OCI-LY3 (cell line): ENCODE measurements at regions not wholly inside any gene's neighbourhood (a gene's known extent, or its start where the extent isn't known, plus 50 kb on each side); places are given as distances from the start of the nearest gene placed in this dataset.

Experiments
- H2AFZ ChIP-seq: fragments of 200-600, 300-600 bp; shearing (Covaris generic); 2 replicates; pipeline ENCODE4 v1.6.0; 2014; ENCODE audit warnings: antibody characterized with exemption, low read depth, low read length
- H3K27ac ChIP-seq: fragments of 200-600, 300-600 bp; sonication (generic); 2 replicates; pipeline ENCODE4 v1.5.1; 2014; ENCODE audit warnings: mild to moderate bottlenecking, low read length, moderate library complexity, mixed read lengths
- H3K27me3 ChIP-seq: fragments of 200-600, 300-600 bp; sonication (generic); 2 replicates; pipeline ENCODE4 v1.6.1; 2014; ENCODE audit warnings: low read depth, low read length, mixed read lengths
- H3K36me3 ChIP-seq: fragments of 200-600, 300-600 bp; sonication (generic); replicated peaks from 2 replicates; pipeline ENCODE3; 2014; ENCODE audit warnings: low read depth, low read length, mixed read lengths
- H3K4me1 ChIP-seq: fragments of 300-600, 200-600 bp; sonication (generic); 2 replicates; pipeline ENCODE4 v1.6.1; 2014; ENCODE audit warnings: low read length, mixed read lengths
- H3K4me2 ChIP-seq: fragments of 200-600, 300-600 bp; sonication (generic); 2 replicates; pipeline ENCODE4 v1.6.1; 2014; ENCODE audit warnings: low read length, mixed read lengths
- H3K4me3 ChIP-seq: fragments of 300-600, 200-600 bp; sonication (generic); 2 replicates; pipeline ENCODE4 v1.5.1; 2014; ENCODE audit warnings: antibody characterized with exemption, mild to moderate bottlenecking, low read length, moderate library complexity
- H3K79me2 ChIP-seq: fragments of 300-600, 200-600 bp; shearing (Covaris generic); 2 replicates; pipeline ENCODE4 v1.6.1; 2014; ENCODE audit warnings: mild to moderate bottlenecking, low read length, mixed read lengths
- H3K9ac ChIP-seq: fragments of 300-600, 200-600 bp; shearing (Covaris generic); 2 replicates; pipeline ENCODE4 v1.6.0; 2014; ENCODE audit warnings: mild to moderate bottlenecking, low read length, moderate library complexity
- H3K9me3 ChIP-seq: fragments of 200-600, 300-600 bp; shearing (Covaris generic); 2 replicates; pipeline ENCODE4 v1.6.1; 2014; ENCODE audit warnings: low read length, mixed read lengths; ENCODE audit not compliant: insufficient read depth
- H4K20me1 ChIP-seq: fragments of 200-600, 300-600 bp; sonication (generic); 2 replicates; pipeline ENCODE4 v1.6.1; 2016; ENCODE audit warnings: low read length, mixed read lengths; ENCODE audit not compliant: insufficient read depth
- EZH2phosphoT487 ChIP-seq: fragments of 200-600 bp; shearing (Covaris generic); IDR thresholded peaks from 2 replicates; pipeline ENCODE4 v1.6.1; 2018; ENCODE audit warnings: antibody characterized with exemption, mixed run types, low read depth
- TF ChIP-seq, protein P1 (sequence below): fragments of 200-600, 300-600 bp; sonication (generic); IDR thresholded peaks from 2 replicates; pipeline ENCODE4 v1.5.1; 2014; ENCODE audit warnings: antibody characterized with exemption, low read length, low read depth

DNA sequence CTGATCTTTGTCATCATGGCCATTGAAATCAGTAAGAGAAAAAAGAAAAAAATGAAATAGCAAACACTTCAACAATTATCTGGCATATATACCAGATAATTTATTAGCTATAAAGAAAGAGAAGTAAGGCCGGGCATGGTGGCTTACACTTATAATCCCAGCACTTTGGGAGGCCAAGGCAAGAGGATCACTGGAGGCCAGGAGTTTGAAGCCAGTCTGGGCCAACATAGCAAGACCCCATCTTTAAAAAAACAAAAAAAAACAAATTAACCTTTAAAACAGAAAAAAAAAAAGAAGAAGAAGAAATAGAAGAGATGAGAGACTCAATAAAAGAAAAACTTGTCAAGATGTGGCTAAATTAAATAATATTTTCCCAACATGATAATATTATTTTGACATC is 61.6 kb upstream of the TGIF1 start:
- H4K20me1 ChIP-seq: no peaks in the 10 kb centered on the region
- no peak overlapping the region for H3K4me2 ChIP-seq
- H3K4me1 ChIP-seq: peaks cover 36% of the 10 kb centered on the region
- no peak overlapping the region for H3K27ac ChIP-seq
- peaks cover 13% of the 10 kb centered on the region for H3K36me3 ChIP-seq
- no peaks in the 10 kb centered on the region for H3K27me3 ChIP-seq
- H3K9ac ChIP-seq: no peak overlapping the region
- peaks cover 26% of the 10 kb centered on the region for H3K9me3 ChIP-seq
- H2AFZ ChIP-seq: no peak overlapping the region
- H3K4me3 ChIP-seq: no peak overlapping the region
- H3K79me2 ChIP-seq: no peaks in the 10 kb centered on the region
- no peak for TF ChIP-seq EZH2phosphoT487
- TF ChIP-seq, protein P1, sequence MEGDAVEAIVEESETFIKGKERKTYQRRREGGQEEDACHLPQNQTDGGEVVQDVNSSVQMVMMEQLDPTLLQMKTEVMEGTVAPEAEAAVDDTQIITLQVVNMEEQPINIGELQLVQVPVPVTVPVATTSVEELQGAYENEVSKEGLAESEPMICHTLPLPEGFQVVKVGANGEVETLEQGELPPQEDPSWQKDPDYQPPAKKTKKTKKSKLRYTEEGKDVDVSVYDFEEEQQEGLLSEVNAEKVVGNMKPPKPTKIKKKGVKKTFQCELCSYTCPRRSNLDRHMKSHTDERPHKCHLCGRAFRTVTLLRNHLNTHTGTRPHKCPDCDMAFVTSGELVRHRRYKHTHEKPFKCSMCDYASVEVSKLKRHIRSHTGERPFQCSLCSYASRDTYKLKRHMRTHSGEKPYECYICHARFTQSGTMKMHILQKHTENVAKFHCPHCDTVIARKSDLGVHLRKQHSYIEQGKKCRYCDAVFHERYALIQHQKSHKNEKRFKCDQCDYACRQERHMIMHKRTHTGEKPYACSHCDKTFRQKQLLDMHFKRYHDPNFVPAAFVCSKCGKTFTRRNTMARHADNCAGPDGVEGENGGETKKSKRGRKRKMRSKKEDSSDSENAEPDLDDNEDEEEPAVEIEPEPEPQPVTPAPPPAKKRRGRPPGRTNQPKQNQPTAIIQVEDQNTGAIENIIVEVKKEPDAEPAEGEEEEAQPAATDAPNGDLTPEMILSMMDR: no peak

DNA sequence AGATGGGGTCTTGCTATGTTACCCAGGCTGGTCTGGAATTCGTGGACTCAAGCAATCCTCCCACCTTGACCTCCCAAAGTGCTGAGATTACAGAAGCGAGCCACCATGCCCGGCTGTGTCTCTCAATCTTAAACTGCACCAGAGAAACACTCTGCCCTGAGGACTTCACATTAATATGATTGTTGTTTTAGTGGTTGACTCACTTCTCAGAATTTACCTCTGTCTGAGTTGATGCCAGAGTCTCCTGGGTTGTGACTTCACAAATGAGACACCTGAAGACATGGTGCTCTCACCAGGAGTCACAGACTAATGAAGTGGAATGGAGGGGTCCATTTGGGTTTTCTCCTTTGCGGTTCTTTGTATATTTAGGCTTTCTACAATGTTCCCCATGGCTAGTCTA is 61.0 kb upstream of the TGIF1 start:
- Histone ChIP-seq H3K4me1 (peaks cover 30% of the 10 kb centered on the region), H3K4me2 (no peak overlapping the region), H3K27me3 (no peaks in the 10 kb centered on the region), H3K79me2 (no peaks in the 10 kb centered on the region), H3K36me3 (peaks cover 16% of the 10 kb centered on the region), H3K9ac (no peak overlapping the region), H3K9me3 (peaks cover 31% of the 10 kb centered on the region), H3K27ac (no peak overlapping the region), H4K20me1 (no peaks in the 10 kb centered on the region), H3K4me3 (no peak overlapping the region), H2AFZ (no peak overlapping the region)
- TF ChIP-seq EZH2phosphoT487: no peak
- TF ChIP-seq, protein P1: no peak

DNA sequence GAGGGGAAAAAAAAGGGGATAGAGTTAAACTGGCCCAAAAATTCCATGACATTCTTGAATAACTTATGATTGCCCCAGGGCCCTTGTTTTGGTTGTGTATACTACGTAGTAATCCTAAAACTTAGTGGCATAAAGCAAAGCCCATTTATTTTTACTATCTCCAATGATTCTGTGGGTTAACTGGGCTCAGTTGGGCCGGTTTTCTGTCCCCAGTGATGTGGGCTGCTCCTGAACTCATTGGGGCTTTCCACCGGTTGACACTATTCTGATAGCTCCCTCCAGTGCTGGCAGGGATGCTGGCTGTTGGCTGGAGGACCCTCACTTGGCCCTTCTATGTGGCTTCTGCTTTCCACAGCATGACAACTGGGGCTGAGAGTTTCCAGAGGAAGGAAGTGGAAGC is 60.0 kb upstream of the TGIF1 start:
- H3K79me2 ChIP-seq: no peaks in the 10 kb centered on the region
- no peaks in the 10 kb centered on the region for H4K20me1 ChIP-seq
- H3K9me3 ChIP-seq: peaks cover 41% of the 10 kb centered on the region
- H3K4me2 ChIP-seq: no peak overlapping the region
- H3K36me3 ChIP-seq: peaks cover 26% of the 10 kb centered on the region
- TF ChIP-seq, protein P1: no peak
- TF ChIP-seq EZH2phosphoT487: no peak
- no peak overlapping the region for H2AFZ ChIP-seq
- no peak overlapping the region for H3K9ac ChIP-seq
- H3K4me3 ChIP-seq: no peak overlapping the region
- no peak overlapping the region for H3K27ac ChIP-seq
- peaks cover 20% of the 10 kb centered on the region for H3K4me1 ChIP-seq
- H3K27me3 ChIP-seq: no peaks in the 10 kb centered on the region

DNA sequence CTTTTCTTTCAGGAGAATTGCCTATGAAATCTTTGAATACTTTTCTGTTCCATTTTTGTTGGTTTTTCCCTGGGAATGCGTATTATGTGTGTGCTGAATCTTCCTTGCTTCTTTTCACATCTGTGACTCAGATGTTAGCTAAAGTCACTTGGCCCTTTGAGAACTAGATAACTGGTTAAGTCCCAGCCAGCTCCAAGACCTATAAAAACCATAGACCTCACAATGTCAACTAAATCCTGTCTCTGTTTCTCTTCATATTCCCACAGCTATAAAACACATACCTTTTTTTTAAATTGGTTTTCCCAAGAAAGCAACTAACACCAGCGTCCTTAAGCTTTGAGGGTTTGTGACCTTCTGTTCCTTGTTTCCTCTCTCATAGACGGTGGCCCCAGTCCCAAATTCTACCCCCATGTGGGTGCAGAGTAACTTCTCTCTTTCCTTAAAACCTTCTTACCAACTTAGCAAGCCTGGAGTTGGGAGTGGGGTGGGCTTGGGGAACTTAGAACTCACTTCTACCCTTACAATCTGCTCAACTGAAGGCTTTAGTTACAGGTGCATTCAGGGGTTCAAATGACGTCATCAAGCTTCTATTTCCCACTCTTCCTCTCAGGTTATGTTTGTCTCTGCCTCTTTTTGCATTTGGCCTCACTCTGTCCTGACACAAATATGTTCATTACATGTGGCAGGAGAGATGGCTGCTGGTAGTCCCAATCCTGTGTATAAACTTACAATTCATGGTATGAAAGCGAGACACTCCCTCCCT is 58.1 kb upstream of the TGIF1 start:
- TF ChIP-seq EZH2phosphoT487: no peak
- TF ChIP-seq, protein P1: no peak

More for the DNA sequence above, 58.1 kb upstream of the TGIF1 start:
- Histone ChIP-seq H3K9ac (no peak overlapping the region), H3K27ac (no peak overlapping the region), H3K36me3 (peaks cover 32% of the 10 kb centered on the region), H3K27me3 (no peaks in the 10 kb centered on the region), H3K4me1 (peaks cover 4% of the 10 kb centered on the region; the same call in 1 of the 2 replicates), H3K4me2 (no peak overlapping the region), H2AFZ (no peak overlapping the region), H3K79me2 (no peaks in the 10 kb centered on the region), H3K9me3 (peaks cover 45% of the 10 kb centered on the region), H4K20me1 (no peaks in the 10 kb centered on the region), H3K4me3 (no peak overlapping the region)
